Naive thymus-derived CD4-positive, alpha-beta T cell (primary cell): ENCODE measurements at regions not wholly inside any gene's neighbourhood (a gene's known extent, or its start where the extent isn't known, plus 50 kb on each side); places are given as distances from the start of the nearest gene placed in this dataset.
A peak's percentile ranks its signal among the peaks of the same experiment; 100 is the strongest.

ENCODE experiments used
- ATAC-seq: fragments of 150-1000 bp; cut with Tn5 transposase; 2 replicates; pipeline ENCODE4 v1.10.0; 2021; ENCODE audit warnings: mild to moderate bottlenecking, moderate library complexity
- CTCF ChIA-PET: fragments of 350-600 bp; sonication (Branson Sonifier 250); formaldehyde crosslinking; loops from one replicate; lab custom pipeline; 2021; ENCODE audit warnings: antibody characterized with exemption; lab: Charles Lee
- POLR2A ChIA-PET: fragments of 350-600 bp; sonication (Branson Sonifier 250); formaldehyde crosslinking; loops from one replicate; lab custom pipeline; 2021; ENCODE audit warnings: antibody characterized with exemption, inconsistent platforms; lab: Charles Lee
- DNase-seq, 9 donors: peaks; one replicate each; pipeline versions ENCODE4 v3.0.0 to v3.0.0-alpha.2; 2020 to 2022; ENCODE audit warnings: mixed read lengths in 1 of 9
- H3K27ac ChIP-seq: one replicate; pipeline ENCODE4 v1.7.0; 2013; ENCODE audit warnings: mild to moderate bottlenecking, low read depth, low read length, moderate library complexity
- H3K27me3 ChIP-seq, 2 donors: one replicate each; pipeline ENCODE4 v1.7.0; 2013; ENCODE audit warnings: low read length in 2 of 2, mild to moderate bottlenecking in 2 of 2, moderate library complexity in 2 of 2; ENCODE audit not compliant: control insufficient read depth in 2 of 2, insufficient read depth in 2 of 2
- H3K36me3 ChIP-seq, 3 experiments: 1 replicate in 2 of 3; 2 replicates in 1 of 3; pipeline ENCODE4 v1.7.0; 2013; ENCODE audit warnings: low read length in 3 of 3, mild to moderate bottlenecking in 3 of 3, moderate library complexity in 1 of 3; ENCODE audit not compliant: insufficient read depth in 3 of 3, control insufficient read depth in 2 of 3
- H3K4me1 ChIP-seq, 2 donors: one replicate each; pipeline ENCODE4 v1.7.0; 2013; ENCODE audit warnings: low read length in 2 of 2, mild to moderate bottlenecking in 2 of 2, moderate library complexity in 1 of 2; ENCODE audit not compliant: control insufficient read depth in 2 of 2, insufficient read depth in 2 of 2
- H3K4me3 ChIP-seq: 2 replicates; pipeline ENCODE4 v1.7.0; 2013; ENCODE audit warnings: mild to moderate bottlenecking, low read length
- H3K9me3 ChIP-seq, 3 experiments: 1 replicate in 2 of 3; 2 replicates in 1 of 3; pipeline ENCODE4 v1.7.0; 2013; ENCODE audit warnings: low read length in 3 of 3; ENCODE audit not compliant: control insufficient read depth in 2 of 3
- H3K27ac Mint-ChIP-seq, 9 donors: one replicate each; pipeline ENCODE4 v1.8.0; 2020 to 2022; ENCODE audit warnings: mixed read lengths in 9 of 9, mild to moderate bottlenecking in 8 of 9, moderate library complexity in 5 of 9, inconsistent platforms in 2 of 9
- H3K27me3 Mint-ChIP-seq, 5 donors: one replicate each; pipeline ENCODE4 v1.8.0; 2021 to 2022; ENCODE audit warnings: mixed read lengths in 5 of 5, mild to moderate bottlenecking in 1 of 5
- H3K36me3 Mint-ChIP-seq, 5 donors: one replicate each; pipeline ENCODE4 v1.8.0; 2020 to 2022; ENCODE audit warnings: mixed read lengths in 5 of 5, mild to moderate bottlenecking in 3 of 5, inconsistent platforms in 1 of 5
- H3K4me1 Mint-ChIP-seq, 7 donors: one replicate each; pipeline ENCODE4 v1.8.0; 2020 to 2022; ENCODE audit warnings: mixed read lengths in 7 of 7, mild to moderate bottlenecking in 3 of 7, inconsistent platforms in 1 of 7
- H3K4me3 Mint-ChIP-seq, 10 donors: one replicate each; pipeline ENCODE4 v1.8.0; 2020 to 2022; ENCODE audit warnings: mild to moderate bottlenecking in 10 of 10, mixed read lengths in 10 of 10, moderate library complexity in 6 of 10, inconsistent platforms in 2 of 10
- H3K9me3 Mint-ChIP-seq, 11 donors: one replicate each; pipeline ENCODE4 v1.8.0; 2020 to 2022; ENCODE audit warnings: mixed read lengths in 11 of 11, mild to moderate bottlenecking in 4 of 11, inconsistent platforms in 1 of 11, moderate library complexity in 1 of 11
- intact Hi-C, 2 donors: fragments of 100-400 bp; cut with micrococcal nuclease; formaldehyde crosslinking; loops; one replicate each; pipeline ENCODE4 v1.15.1; 2023

- no peaks in the 10 kb centered on the region for H3K9me3 ChIP-seq
- Mint-ChIP-seq H3K27ac (no peak overlapping the region), H3K4me3 (no peak overlapping the region), H3K27me3 (peaks cover 0 to 6% (median 0%) of the 10 kb centered on the region in 5 donors), H3K4me1 (no peaks in the 10 kb centered on the region), H3K9me3 (peaks cover 2 to 25% (median 10%) of the 10 kb centered on the region in 11 donors), H3K36me3 (peaks cover 0 to 4% (median 3%) of the 10 kb centered on the region in 5 donors)
- ATAC-seq: no peak
- ChIA-PET CTCF (no interaction called here), POLR2A (no interaction called here)
- no peak overlapping the region for H3K27ac ChIP-seq
- DNase-seq: no peak
- no peak overlapping the region for H3K4me3 ChIP-seq
- no peaks in the 10 kb centered on the region for H3K36me3 ChIP-seq
- intact Hi-C loops: no loop called here
- H3K4me1 ChIP-seq: no peaks in the 10 kb centered on the region
- no peaks in the 10 kb centered on the region for H3K27me3 ChIP-seq
Observed at GRCh38 chr1:90346757-90347156, 351.8 kb downstream of the ZNF326 start.

- H3K27me3 ChIP-seq: no peaks in the 10 kb centered on the region
- intact Hi-C loops: no loop called here
- Mint-ChIP-seq H3K4me3 (no peak overlapping the region), H3K9me3 (peaks cover 2 to 25% (median 10%) of the 10 kb centered on the region in 11 donors), H3K36me3 (peaks cover 0 to 4% (median 3%) of the 10 kb centered on the region in 5 donors), H3K27me3 (peaks cover 0 to 6% (median 0%) of the 10 kb centered on the region in 5 donors), H3K27ac (no peak overlapping the region), H3K4me1 (no peaks in the 10 kb centered on the region)
- no peak for ATAC-seq
- no peaks in the 10 kb centered on the region for H3K36me3 ChIP-seq
- DNase-seq: no peak
- no peaks in the 10 kb centered on the region for H3K4me1 ChIP-seq
- POLR2A ChIA-PET: no interaction called here
- H3K4me3 ChIP-seq: no peak overlapping the region
- no peak overlapping the region for H3K27ac ChIP-seq
- CTCF ChIA-PET: no interaction called here
- no peaks in the 10 kb centered on the region for H3K9me3 ChIP-seq
Observed at GRCh38 chr1:90346349-90346748, 351.4 kb downstream of the ZNF326 start.

- ATAC-seq (no peak), DNase-seq (no peak)
- Histone ChIP-seq H3K9me3 (no peaks in the 10 kb centered on the region), H3K4me1 (peaks cover 0 to 3% of the 10 kb centered on the region in 2 donors), H3K36me3 (no peaks in the 10 kb centered on the region), H3K27me3 (no peaks in the 10 kb centered on the region), H3K4me3 (no peak overlapping the region), H3K27ac (no peak overlapping the region)
- Mint-ChIP-seq H3K4me1 (peaks cover 0 to 11% (median 3%) of the 10 kb centered on the region in 7 donors), H3K27me3 (peaks cover 0 to 6% (median 0%) of the 10 kb centered on the region in 5 donors), H3K27ac (no peak overlapping the region), H3K4me3 (no peak overlapping the region), H3K9me3 (peaks cover 0 to 25% (median 10%) of the 10 kb centered on the region in 11 donors), H3K36me3 (peaks cover 0 to 4% (median 3%) of the 10 kb centered on the region in 5 donors)
- intact Hi-C loops: no loop called here
- ChIA-PET CTCF (no interaction called here), POLR2A (no interaction called here)
Observed at GRCh38 chr1:90344963-90345730, 350.2 kb downstream of the ZNF326 start.

GRCh38 chr1:90341516-90341915, 346.6 kb downstream of the ZNF326 start:
- no peak overlapping the region for H3K27ac ChIP-seq
- H3K4me1 ChIP-seq: peaks cover 0 to 4% of the 10 kb centered on the region in 2 donors
- H3K27me3 ChIP-seq: no peaks in the 10 kb centered on the region
- POLR2A ChIA-PET: no interaction called here
- H3K9me3 ChIP-seq: no peaks in the 10 kb centered on the region
- CTCF ChIA-PET: no interaction called here
- no peak overlapping the region for H3K4me3 ChIP-seq
- no peaks in the 10 kb centered on the region for H3K36me3 Mint-ChIP-seq
- H3K36me3 ChIP-seq: no peaks in the 10 kb centered on the region
- H3K4me3 Mint-ChIP-seq: no peak overlapping the region
- peaks cover 0 to 18% (median 3%) of the 10 kb centered on the region in 7 donors for H3K4me1 Mint-ChIP-seq
- intact Hi-C loops: no loop called here
- peaks cover 0 to 4% (median 0%) of the 10 kb centered on the region in 11 donors for H3K9me3 Mint-ChIP-seq
- peaks cover 0 to 10% (median 0%) of the 10 kb centered on the region in 5 donors for H3K27me3 Mint-ChIP-seq
- no peak overlapping the region for H3K27ac Mint-ChIP-seq
- no peak for ATAC-seq
- DNase-seq: no peak

GRCh38 chr1:90340606-90341005, 345.7 kb downstream of the ZNF326 start:
- peaks cover 0 to 1% (median 0%) of the 10 kb centered on the region in 11 donors for H3K9me3 Mint-ChIP-seq
- intact Hi-C loops: no loop called here
- H3K36me3 Mint-ChIP-seq: no peaks in the 10 kb centered on the region
- no peaks in the 10 kb centered on the region for H3K27me3 ChIP-seq
- peaks cover 0 to 18% (median 3%) of the 10 kb centered on the region in 7 donors for H3K4me1 Mint-ChIP-seq
- no peaks in the 10 kb centered on the region for H3K36me3 ChIP-seq
- peaks cover 0 to 10% (median 0%) of the 10 kb centered on the region in 5 donors for H3K27me3 Mint-ChIP-seq
- H3K27ac Mint-ChIP-seq: no peak overlapping the region
- peak overlapping the region in 1 of 10 donors; percentile 33 for H3K4me3 Mint-ChIP-seq
- ChIA-PET CTCF (no interaction called here), POLR2A (no interaction called here)
- ATAC-seq (no peak), DNase-seq (peak in 1 of 9 donors; percentile 12)
- no peak overlapping the region for H3K27ac ChIP-seq
- no peak overlapping the region for H3K4me3 ChIP-seq
- no peaks in the 10 kb centered on the region for H3K9me3 ChIP-seq
- peaks cover 0 to 4% of the 10 kb centered on the region in 2 donors for H3K4me1 ChIP-seq

- Mint-ChIP-seq H3K4me3 (no peak overlapping the region), H3K27ac (no peak overlapping the region), H3K27me3 (peaks cover 0 to 10% (median 0%) of the 10 kb centered on the region in 5 donors), H3K4me1 (peaks cover 0 to 18% (median 3%) of the 10 kb centered on the region in 7 donors), H3K9me3 (no peaks in the 10 kb centered on the region), H3K36me3 (no peaks in the 10 kb centered on the region)
- Histone ChIP-seq H3K9me3 (no peaks in the 10 kb centered on the region), H3K4me3 (no peak overlapping the region), H3K27me3 (no peaks in the 10 kb centered on the region), H3K27ac (no peak overlapping the region), H3K36me3 (no peaks in the 10 kb centered on the region), H3K4me1 (peaks cover 0 to 4% of the 10 kb centered on the region in 2 donors)
- intact Hi-C loops: no loop called here
- CTCF ChIA-PET: no interaction called here
- no peak for DNase-seq
- ATAC-seq: no peak
- POLR2A ChIA-PET: no interaction called here
Observed at GRCh38 chr1:90339811-90340210, 344.9 kb downstream of the ZNF326 start.
